HepG2 (cell line): ENCODE measurements at regions not wholly inside any gene's neighbourhood (a gene's known extent, or its start where the extent isn't known, plus 50 kb on each side); places are given as distances from the start of the nearest gene placed in this dataset.
A peak's percentile ranks its signal among the peaks of the same experiment; 100 is the strongest.

Experiments used
- ARID5B ChIP-seq: IDR thresholded peaks from 2 replicates; pipeline ENCODE4 v1.4.0; 2020; ENCODE audit warnings: mild to moderate bottlenecking, missing genetic modification reagents
- BRF2 ChIP-seq: sonication (generic); formaldehyde crosslinking; IDR thresholded peaks from 2 replicates; pipeline ENCODE4 v1.8.1; 2022; ENCODE audit warnings: mild to moderate bottlenecking, missing genetic modification reagents
- CHD2 ChIP-seq: IDR thresholded peaks from 2 replicates; pipeline ENCODE4 v1.6.1; 2011; ENCODE audit warnings: low read depth, low read length, improper control_type of control experiment
- EED ChIP-seq: sonication (generic); formaldehyde crosslinking; IDR thresholded peaks from 2 replicates; pipeline ENCODE4 v1.5.0; 2020; ENCODE audit warnings: mild to moderate bottlenecking, missing genetic modification reagents
- FOXO1 ChIP-seq: sonication (generic); formaldehyde crosslinking; IDR thresholded peaks from 2 replicates; pipeline ENCODE4 v1.4.0; 2020; ENCODE audit warnings: missing genetic modification reagents
- HMG20A ChIP-seq: IDR thresholded peaks from 2 replicates; pipeline ENCODE4 v1.6.1; 2016; ENCODE audit warnings: borderline replicate concordance
- IRF2 ChIP-seq: IDR thresholded peaks from 2 replicates; pipeline ENCODE4 v1.6.1; 2018; ENCODE audit warnings: missing genetic modification reagents, missing compliant biosample characterization
- KDM1A ChIP-seq: IDR thresholded peaks from 2 replicates; pipeline ENCODE4 v1.6.1; 2016; ENCODE audit warnings: missing compliant biosample characterization
- PAXIP1 ChIP-seq: sonication (generic); formaldehyde crosslinking; conservative IDR thresholded peaks from 2 replicates; pipeline ENCODE4 v1.4.0; 2020; ENCODE audit warnings: mild to moderate bottlenecking, missing genetic modification reagents, moderate library complexity
- SOX6 ChIP-seq, 2 experiments: fragments of 450-650 bp in 1 of 2; sonication (generic) in 1 of 2; formaldehyde crosslinking in 1 of 2; IDR thresholded peaks; 2 replicates each; pipeline versions ENCODE4 v1.4.0 to v1.6.1; 2017 to 2020; ENCODE audit warnings: antibody characterized with exemption in 1 of 2, mild to moderate bottlenecking in 1 of 2, missing genetic modification reagents in 1 of 2
- SP2 ChIP-seq: sonication (generic); formaldehyde crosslinking; IDR thresholded peaks from 2 replicates; pipeline ENCODE4 v1.5.1; 2020; ENCODE audit warnings: mild to moderate bottlenecking, missing genetic modification reagents
- TFDP1 ChIP-seq: IDR thresholded peaks from 2 replicates; pipeline ENCODE4 v1.6.1; 2016; ENCODE audit warnings: missing compliant biosample characterization, missing genetic modification reagents, borderline replicate concordance
- ZBTB49 ChIP-seq: sonication (generic); formaldehyde crosslinking; IDR thresholded peaks from 2 replicates; pipeline ENCODE4 v1.4.0; 2020; ENCODE audit warnings: missing genetic modification reagents, borderline replicate concordance
- ZFY ChIP-seq: sonication (generic); formaldehyde crosslinking; IDR thresholded peaks from 2 replicates; pipeline ENCODE4 v1.4.0; 2020; ENCODE audit warnings: missing genetic modification reagents
- ZNF138 ChIP-seq: sonication (generic); formaldehyde crosslinking; IDR thresholded peaks from 2 replicates; pipeline ENCODE4 v1.5.0; 2020; ENCODE audit warnings: mild to moderate bottlenecking, low read depth, missing genetic modification reagents
- ZNF292 ChIP-seq: sonication (generic); formaldehyde crosslinking; IDR thresholded peaks from 2 replicates; pipeline ENCODE4 v1.8.1; 2022; ENCODE audit warnings: mild to moderate bottlenecking, low read depth, missing genetic modification reagents, borderline replicate concordance
- ZNF792 ChIP-seq: IDR thresholded peaks from 2 replicates; pipeline ENCODE4 v1.6.1; 2016
- TF ChIP-seq, protein P1 (sequence below): sonication (generic); formaldehyde crosslinking; IDR thresholded peaks from 2 replicates; pipeline ENCODE4 v1.5.0; 2020; ENCODE audit warnings: missing genetic modification reagents

- TF ChIP-seq, protein P1, sequence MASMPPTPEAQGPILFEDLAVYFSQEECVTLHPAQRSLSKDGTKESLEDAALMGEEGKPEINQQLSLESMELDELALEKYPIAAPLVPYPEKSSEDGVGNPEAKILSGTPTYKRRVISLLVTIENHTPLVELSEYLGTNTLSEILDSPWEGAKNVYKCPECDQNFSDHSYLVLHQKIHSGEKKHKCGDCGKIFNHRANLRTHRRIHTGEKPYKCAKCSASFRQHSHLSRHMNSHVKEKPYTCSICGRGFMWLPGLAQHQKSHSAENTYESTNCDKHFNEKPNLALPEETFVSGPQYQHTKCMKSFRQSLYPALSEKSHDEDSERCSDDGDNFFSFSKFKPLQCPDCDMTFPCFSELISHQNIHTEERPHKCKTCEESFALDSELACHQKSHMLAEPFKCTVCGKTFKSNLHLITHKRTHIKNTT (CRISPR knock-in tag), result no peak
- TF ChIP-seq KDM1A (CRISPR knock-in tag) (no peak), ZNF292 (CRISPR knock-in tag) (peak; percentile 56; the same call in 1 of the 2 replicates), ZBTB49 (CRISPR knock-in tag) (no peak), ARID5B (CRISPR knock-in tag) (peak; percentile 81), HMG20A (CRISPR knock-in tag) (peak; percentile 66; the same call in 1 of the 2 replicates), SOX6 (IDR thresholded peaks at IDR 0.05) (no peak), SOX6 (CRISPR knock-in tag; IDR thresholded peaks at IDR 0.05) (peak; percentile 78), TFDP1 (CRISPR knock-in tag) (no peak), SP2 (no peak), IRF2 (CRISPR knock-in tag) (0 out of 2 replicates have a peak, but pooled peaks have one; percentile 28), ZNF138 (CRISPR knock-in tag) (no peak), ZFY (CRISPR knock-in tag) (no peak), BRF2 (CRISPR knock-in tag) (no peak), PAXIP1 (CRISPR knock-in tag) (peak; percentile 49), FOXO1 (CRISPR knock-in tag) (peak; percentile 85; the same call in 1 of the 2 replicates), ZNF792 (CRISPR knock-in tag) (no peak), EED (CRISPR knock-in tag) (no peak), CHD2 (no peak)
Measured at GRCh38 chr10:44325157-44325556, 59.7 kb downstream of the CXCL12 start (continued).
